ENCODE measurements at regions not wholly inside any gene's neighbourhood (a gene's known extent, or its start where the extent isn't known, plus 50 kb on each side); places are given as distances from the start of the nearest gene placed in this dataset.
A peak's percentile ranks its signal among the peaks of the same experiment; 100 is the strongest.

DNA sequence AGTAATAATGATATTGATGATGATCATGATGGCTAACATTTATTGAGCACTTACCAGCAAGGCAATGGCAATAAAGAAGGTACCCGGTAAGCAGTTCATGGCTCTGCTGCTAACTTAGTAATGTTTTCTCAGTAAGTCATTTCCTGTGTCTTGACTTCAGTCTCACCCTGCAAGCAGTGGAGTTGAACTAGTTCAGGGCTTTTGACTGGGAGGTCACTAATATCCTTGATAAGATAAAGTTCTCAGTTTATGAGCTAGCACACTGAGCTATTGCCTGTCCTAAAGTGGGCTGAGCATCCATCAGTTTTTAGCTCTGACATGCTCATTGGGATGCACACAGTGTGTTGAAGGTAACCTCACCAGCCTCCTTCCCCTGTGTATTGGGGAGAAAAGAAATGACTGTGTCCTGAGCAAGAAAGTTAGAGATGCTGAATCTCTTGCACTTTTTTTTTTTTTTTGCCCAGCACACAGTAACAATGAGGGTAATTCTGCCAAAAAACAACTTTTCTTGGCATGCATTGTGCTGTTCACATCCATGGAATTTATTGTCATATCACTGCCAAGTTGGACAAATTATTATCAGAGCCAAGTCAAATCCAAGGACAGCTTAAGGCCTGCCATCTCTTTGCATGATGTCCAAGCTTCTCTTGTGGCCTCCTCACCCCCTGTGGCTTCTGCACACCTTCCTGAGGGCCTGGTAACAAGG, 55.5 kb upstream of the GADD45A start:
- Histone ChIP-seq H3K27ac (no peak overlapping the region), H3K4me1 (replicated peaks) (peaks cover 26% of the 10 kb centered on the region), H3K4me3 (no peak overlapping the region), H3K36me3 (no peaks in the 10 kb centered on the region), H3K9me3 (replicated peaks) (peaks cover 11% of the 10 kb centered on the region; the same call in 1 of the 2 replicates), H3K27me3 (replicated peaks) (no peaks in the 10 kb centered on the region)
- peak in 1 of 2 experiments; percentile 24 for DNase-seq (ENCODE audit: low read depth in 1 of 2, low spot score in 2 of 2)

DNA sequence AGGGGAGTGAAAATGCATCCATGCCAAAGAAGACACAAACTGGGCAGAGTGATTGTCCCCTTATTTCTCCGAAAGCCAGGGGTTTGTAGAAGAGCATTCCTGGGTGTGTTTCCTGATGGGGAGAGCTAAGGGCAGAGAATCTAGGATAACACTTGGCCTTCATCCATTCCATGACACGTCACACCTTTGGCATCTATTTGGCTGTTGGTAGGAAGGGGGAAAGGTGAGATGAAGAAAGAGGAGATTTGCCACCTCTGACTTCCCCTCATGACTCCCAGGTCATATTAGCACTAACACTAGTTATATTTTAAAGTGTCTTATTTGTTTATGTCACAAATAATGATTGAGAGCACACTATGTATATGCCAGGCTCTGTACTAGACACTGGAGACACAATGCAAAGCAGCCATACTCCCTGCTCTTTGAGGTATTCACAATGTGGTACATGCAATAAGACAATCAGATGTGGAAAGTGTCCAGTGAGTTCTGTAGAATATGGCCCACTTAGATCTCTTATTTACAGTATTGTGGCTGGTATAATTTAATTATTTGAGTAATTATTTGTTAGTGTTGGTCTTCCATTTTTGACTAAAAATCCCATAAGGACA, 54.5 kb upstream of the GADD45A start:
- no peaks in the 10 kb centered on the region for H3K36me3 ChIP-seq
- no peak overlapping the region for H3K27ac ChIP-seq
- H3K4me1 ChIP-seq (replicated peaks): peaks cover 26% of the 10 kb centered on the region
- H3K27me3 ChIP-seq (replicated peaks): no peaks in the 10 kb centered on the region
- no peak overlapping the region for H3K4me3 ChIP-seq
- DNase-seq (ENCODE audit: low read depth in 1 of 2, low spot score in 2 of 2): no peak
- peaks cover 11% of the 10 kb centered on the region; the same call in 1 of the 2 replicates for H3K9me3 ChIP-seq (replicated peaks)

DNA sequence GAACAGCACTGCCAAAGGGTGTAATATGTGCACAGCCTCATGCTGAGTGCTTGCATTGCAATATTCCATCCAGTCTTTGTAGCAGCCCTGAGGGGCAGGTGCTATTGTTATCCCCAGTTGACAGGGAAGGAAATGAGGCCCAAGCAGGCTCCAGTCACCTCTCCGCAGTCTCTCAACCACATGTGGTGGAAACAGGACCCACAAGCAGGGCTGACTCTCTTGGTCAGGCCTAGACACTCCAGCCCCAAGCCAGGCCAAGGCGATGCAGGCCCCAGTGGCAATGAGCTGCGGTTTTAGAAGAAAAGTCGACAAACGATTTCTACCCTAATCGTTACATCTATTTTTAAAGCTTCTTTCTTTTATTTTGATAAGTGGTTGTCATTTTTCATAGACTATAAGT, 52.6 kb upstream of the GADD45A start:
- no peaks in the 10 kb centered on the region for H3K36me3 ChIP-seq
- H3K9me3 ChIP-seq (replicated peaks): peaks cover 3% of the 10 kb centered on the region; the same call in 1 of the 2 replicates
- peak in 1 of 2 experiments; percentile 38 for DNase-seq (ENCODE audit: low read depth in 1 of 2, low spot score in 2 of 2)
- H3K4me1 ChIP-seq (replicated peaks): peaks cover 10% of the 10 kb centered on the region
- no peak overlapping the region for H3K27ac ChIP-seq
- H3K4me3 ChIP-seq: no peak overlapping the region
- H3K27me3 ChIP-seq (replicated peaks): no peaks in the 10 kb centered on the region

DNA sequence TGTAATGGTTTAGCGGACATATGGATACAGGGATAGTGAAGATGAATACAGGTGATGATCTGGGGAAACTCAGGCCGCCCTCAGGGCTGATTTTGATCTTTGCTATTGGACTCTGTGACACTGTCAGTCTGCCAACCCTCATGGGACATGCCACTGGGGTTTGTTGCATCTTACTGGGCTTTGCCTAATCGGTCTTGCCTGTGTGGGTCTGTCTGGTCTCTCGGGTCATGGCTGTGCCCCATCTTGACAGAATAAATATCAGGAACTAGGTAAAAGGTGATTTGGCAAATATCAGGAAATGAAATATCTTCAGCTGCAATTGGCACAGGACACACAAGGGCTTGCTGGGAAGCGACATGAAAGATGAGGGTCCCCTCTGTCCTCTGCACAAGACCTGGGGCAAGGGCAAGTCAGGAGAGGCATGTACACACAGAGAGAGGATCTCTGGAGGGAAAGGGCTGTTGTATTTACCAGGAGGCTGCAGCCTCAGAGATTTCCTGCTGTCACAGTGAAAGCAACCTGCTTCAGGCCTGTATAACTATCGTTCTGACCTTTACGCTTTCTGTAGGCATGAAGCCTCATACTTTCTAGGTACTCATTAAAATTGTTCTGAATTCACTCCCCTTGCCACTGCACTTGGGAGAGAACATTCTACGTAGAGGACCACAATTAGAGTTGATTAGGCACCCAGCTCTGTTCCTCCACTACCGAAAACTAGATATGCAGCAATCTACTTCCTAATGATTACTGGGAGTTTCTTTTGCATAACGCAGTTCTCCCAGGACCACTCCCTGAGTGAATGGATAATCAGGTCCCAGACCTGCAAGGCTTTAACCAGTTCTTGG, 52.0 kb upstream of the GADD45A start:
- Histone ChIP-seq H3K36me3 (no peaks in the 10 kb centered on the region), H3K4me3 (no peak overlapping the region), H3K4me1 (replicated peaks) (peaks cover 7% of the 10 kb centered on the region), H3K9me3 (replicated peaks) (no peaks in the 10 kb centered on the region), H3K27ac (no peak overlapping the region), H3K27me3 (replicated peaks) (no peaks in the 10 kb centered on the region)
- peak in 1 of 2 experiments; percentile 28 for DNase-seq (ENCODE audit: low read depth in 1 of 2, low spot score in 2 of 2)

DNA sequence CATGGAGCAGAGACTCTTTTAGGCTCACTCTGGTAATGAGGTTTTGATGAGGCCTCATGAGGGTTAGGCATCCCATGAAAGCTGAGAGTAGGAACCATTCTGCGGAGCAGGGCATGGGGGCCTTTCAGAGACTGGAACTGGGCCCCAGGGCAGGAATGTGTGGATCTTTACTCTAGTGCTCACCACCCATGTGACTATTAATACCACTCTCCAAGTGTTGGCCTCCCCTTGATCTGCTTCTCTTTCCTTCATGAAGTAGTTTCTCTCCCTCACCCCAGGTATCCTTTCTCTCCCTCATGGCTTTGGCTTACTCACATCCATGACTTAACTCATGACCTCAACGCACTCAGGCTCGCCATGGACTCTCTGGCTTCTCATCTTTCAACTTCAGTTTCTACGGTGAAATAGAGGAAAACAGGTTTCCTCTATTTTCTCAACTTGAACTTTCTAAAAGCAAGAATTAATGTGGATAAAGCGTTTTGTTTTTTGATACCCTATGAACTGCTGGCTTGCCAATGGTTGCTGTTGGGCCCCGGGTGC, 50.5 kb upstream of the GADD45A start:
- peaks cover 1% of the 10 kb centered on the region for H3K4me1 ChIP-seq (replicated peaks)

DNA sequence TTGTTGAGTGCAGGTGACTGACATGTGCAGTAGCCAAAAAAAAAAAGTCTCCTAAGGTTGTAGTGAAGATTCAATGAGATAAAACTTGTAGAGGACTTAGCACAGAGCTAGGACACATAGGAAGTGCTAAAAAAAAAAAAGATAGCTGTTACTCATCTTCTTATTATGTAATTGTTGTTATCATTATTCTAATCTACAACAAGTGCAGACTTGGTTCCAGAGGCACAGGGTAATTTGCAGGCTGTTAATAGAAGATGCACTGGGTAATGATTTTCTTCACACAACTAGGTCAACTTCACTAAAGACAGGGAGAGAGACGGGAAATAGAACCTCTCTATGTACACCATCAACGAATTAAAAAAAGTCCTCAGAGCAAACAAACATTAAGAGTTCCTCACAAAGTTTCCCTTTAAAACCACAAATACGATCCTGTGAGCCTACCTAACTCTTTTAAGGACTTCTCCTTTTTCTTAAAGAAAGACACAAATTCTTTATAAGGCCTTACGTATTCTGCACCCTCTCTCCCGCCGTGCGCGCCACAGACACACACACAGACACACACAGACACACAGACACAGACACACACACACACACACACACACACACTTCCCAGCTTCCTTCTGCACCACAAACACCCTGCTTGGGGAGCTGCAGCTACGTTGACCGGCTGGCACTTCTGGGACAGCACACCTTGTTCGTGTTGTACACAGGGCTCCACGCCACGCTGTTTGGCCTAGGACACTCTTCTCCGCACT, 49.8 kb upstream of the GADD45A start:
- H3K9me3 ChIP-seq (replicated peaks): no peaks in the 10 kb centered on the region
- H3K27me3 ChIP-seq (replicated peaks): no peaks in the 10 kb centered on the region
- no peaks in the 10 kb centered on the region for H3K4me1 ChIP-seq (replicated peaks)
- H3K4me3 ChIP-seq: no peak overlapping the region
- H3K27ac ChIP-seq: no peak overlapping the region
- DNase-seq (ENCODE audit: low read depth in 1 of 2, low spot score in 2 of 2): peak in 1 of 2 experiments; percentile 16
- H3K36me3 ChIP-seq: no peaks in the 10 kb centered on the region

More for the DNA sequence above, 50.5 kb upstream of the GADD45A start:
- H3K27ac ChIP-seq: no peak overlapping the region
- H3K4me3 ChIP-seq: no peak overlapping the region
- DNase-seq (ENCODE audit: low read depth in 1 of 2, low spot score in 2 of 2): peak in 1 of 2 experiments; percentile 12
- H3K27me3 ChIP-seq (replicated peaks): no peaks in the 10 kb centered on the region
- H3K36me3 ChIP-seq: no peaks in the 10 kb centered on the region
- H3K9me3 ChIP-seq (replicated peaks): no peaks in the 10 kb centered on the region

Measured in SJSA1 (cell line).